SH-SY5Y (cell line): ENCODE measurements at regions not wholly inside any gene's neighbourhood (a gene's known extent, or its start where the extent isn't known, plus 50 kb on each side); places are given as distances from the start of the nearest gene placed in this dataset.

Experiments used
- GATA2 ChIP-seq: IDR thresholded peaks from 2 replicates; pipeline ENCODE4 v1.6.1; 2011; ENCODE audit warnings: mild to moderate bottlenecking, low read depth, low read length
- GATA3 ChIP-seq: IDR thresholded peaks from 2 replicates; pipeline ENCODE4 v1.6.1; 2011; ENCODE audit warnings: low read depth, mild to moderate bottlenecking, low read length, moderate library complexity

DNA sequence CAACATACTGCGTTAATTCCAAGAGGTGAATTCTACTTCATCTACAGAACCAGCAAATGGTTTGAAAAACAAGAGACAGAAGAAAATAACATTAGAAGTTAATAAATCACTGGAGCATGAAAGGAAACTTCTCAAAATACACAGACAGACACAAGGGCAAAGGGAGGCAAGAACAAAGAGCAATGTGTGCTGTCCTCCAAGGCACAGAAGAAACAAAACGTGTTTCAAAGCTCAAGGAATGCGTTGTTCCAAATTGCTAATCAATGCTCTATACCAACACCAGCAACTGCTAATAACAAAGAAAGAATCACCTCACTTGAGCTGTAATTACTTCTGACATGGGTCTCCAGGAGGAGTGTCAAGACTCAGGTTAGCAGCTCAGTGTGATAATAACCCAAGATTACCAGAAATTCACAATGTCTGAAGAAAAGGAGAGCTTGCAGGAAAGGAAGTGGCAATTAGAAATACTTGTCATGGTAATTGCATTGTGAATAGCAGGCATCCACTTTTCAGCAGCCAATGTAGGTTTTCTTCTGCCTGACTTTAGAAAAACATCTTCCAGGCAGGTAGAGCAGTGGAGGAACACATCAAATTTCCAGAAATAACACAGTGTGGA is 175.4 kb downstream of the SEC16B start:
- TF ChIP-seq GATA3 (no peak), GATA2 (no peak)
